Liver (tissue), 8 donors: ENCODE measurements at regions not wholly inside any gene's neighbourhood (a gene's known extent, or its start where the extent isn't known, plus 50 kb on each side); places are given as distances from the start of the nearest gene placed in this dataset.

ENCODE experiments used
- DNase-seq: peaks from one replicate; pipeline ENCODE4 v3.0.0-alpha.2; 2017; ENCODE audit warnings: low spot score
- H3K27ac ChIP-seq, 2 donors: one replicate each; pipeline ENCODE4 v1.7.0; 2013; ENCODE audit warnings: inconsistent platforms in 2 of 2, low read length in 2 of 2, control low read depth in 1 of 2, low read depth in 1 of 2, mild to moderate bottlenecking in 1 of 2
- H3K27me3 ChIP-seq, 4 donors: one replicate each; pipeline versions ENCODE4 v1.6.1 to v1.7.0; 2013; ENCODE audit warnings: low read length in 3 of 4, inconsistent platforms in 1 of 4, mild to moderate bottlenecking in 1 of 4, moderate library complexity in 1 of 4; ENCODE audit not compliant: control insufficient read depth in 4 of 4, insufficient read depth in 4 of 4
- H3K36me3 ChIP-seq, 4 donors: one replicate each; pipeline versions ENCODE4 v1.6.1 to v1.7.0; 2013; ENCODE audit warnings: low read length in 3 of 4, mild to moderate bottlenecking in 3 of 4, low read depth in 1 of 4, moderate library complexity in 1 of 4; ENCODE audit not compliant: control insufficient read depth in 4 of 4, insufficient read depth in 3 of 4
- H3K4me1 ChIP-seq, 4 donors: one replicate each; pipeline versions ENCODE4 v1.6.1 to v1.7.0; 2013; ENCODE audit warnings: low read length in 3 of 4, mild to moderate bottlenecking in 3 of 4, moderate library complexity in 1 of 4; ENCODE audit not compliant: control insufficient read depth in 4 of 4, insufficient read depth in 4 of 4
- H3K4me3 ChIP-seq, 3 donors: one replicate each; pipeline versions ENCODE4 v1.6.1 to v1.7.0; 2013; ENCODE audit warnings: low read length in 3 of 3, control low read depth in 1 of 3, low read depth in 1 of 3, mild to moderate bottlenecking in 1 of 3
- H3K9ac ChIP-seq, 2 donors: one replicate each; pipeline ENCODE4 v1.7.0; 2013; ENCODE audit warnings: low read length in 2 of 2, mild to moderate bottlenecking in 2 of 2, moderate library complexity in 2 of 2, control low read depth in 1 of 2, low read depth in 1 of 2
- H3K9me3 ChIP-seq, 4 donors: one replicate each; pipeline versions ENCODE4 v1.6.1 to v1.7.0; 2013; ENCODE audit warnings: low read length in 3 of 4; ENCODE audit not compliant: control insufficient read depth in 4 of 4
- ATF3 ChIP-seq: IDR thresholded peaks from 2 replicates; pipeline ENCODE4 v1.6.1; 2016; ENCODE audit warnings: antibody characterized with exemption
- EGR1 ChIP-seq, 2 donors: IDR thresholded peaks; 2 replicates each; pipeline ENCODE4 v1.6.1; 2016 to 2018; ENCODE audit warnings: antibody characterized with exemption in 2 of 2, low read depth in 2 of 2
- FOXA1 ChIP-seq: IDR thresholded peaks from 2 replicates; pipeline ENCODE4 v1.6.1; 2016; ENCODE audit warnings: antibody characterized with exemption
- FOXA2 ChIP-seq: IDR thresholded peaks from 2 replicates; pipeline ENCODE4 v1.6.1; 2016; ENCODE audit warnings: antibody characterized with exemption
- GABPA ChIP-seq, 2 donors: IDR thresholded peaks in 1 of 2; conservative IDR thresholded peaks in 1 of 2; 2 replicates each; pipeline ENCODE4 v1.6.1; 2016; ENCODE audit warnings: antibody characterized with exemption in 2 of 2, mild to moderate bottlenecking in 1 of 2, moderate library complexity in 1 of 2
- HNF4A ChIP-seq, 2 donors: conservative IDR thresholded peaks; 2 replicates each; pipeline ENCODE4 v1.6.1; 2016; ENCODE audit warnings: antibody characterized with exemption in 2 of 2, mild to moderate bottlenecking in 2 of 2
- HNF4G ChIP-seq: IDR thresholded peaks from 2 replicates; pipeline ENCODE4 v1.6.1; 2016; ENCODE audit warnings: antibody characterized with exemption
- JUND ChIP-seq, 2 donors: IDR thresholded peaks; 2 replicates each; pipeline ENCODE4 v1.6.1; 2016; ENCODE audit warnings: antibody characterized with exemption in 2 of 2
- NR2F2 ChIP-seq: IDR thresholded peaks from 2 replicates; pipeline ENCODE4 v1.6.1; 2016; ENCODE audit warnings: antibody characterized with exemption
- RAD21 ChIP-seq, 2 donors: IDR thresholded peaks; 2 replicates each; pipeline ENCODE4 v1.6.1; 2016; ENCODE audit warnings: antibody characterized with exemption in 2 of 2, mild to moderate bottlenecking in 2 of 2
- REST ChIP-seq: IDR thresholded peaks from 2 replicates; pipeline ENCODE4 v1.6.1; 2016; ENCODE audit warnings: antibody characterized with exemption, mild to moderate bottlenecking
- RXRA ChIP-seq, 2 donors: IDR thresholded peaks; 2 replicates each; pipeline ENCODE4 v1.6.1; 2017 to 2018; ENCODE audit warnings: antibody characterized with exemption in 2 of 2, mild to moderate bottlenecking in 1 of 2
- SP1 ChIP-seq: IDR thresholded peaks from 2 replicates; pipeline ENCODE4 v1.6.1; 2018; ENCODE audit warnings: antibody characterized with exemption, mild to moderate bottlenecking
- TAF1 ChIP-seq: conservative IDR thresholded peaks from 2 replicates; pipeline ENCODE4 v1.6.1; 2016; ENCODE audit warnings: antibody characterized with exemption, mild to moderate bottlenecking
- YY1 ChIP-seq: IDR thresholded peaks from 2 replicates; pipeline ENCODE4 v1.6.1; 2016; ENCODE audit warnings: antibody characterized with exemption, mild to moderate bottlenecking
- ZBTB33 ChIP-seq: IDR thresholded peaks from 2 replicates; pipeline ENCODE4 v1.6.1; 2016; ENCODE audit warnings: antibody characterized with exemption
- WGBS: extraction: QIAGEN DNeasy Blood & Tissue Kit; methylation state at CpG from one replicate; pipeline ENCODE4 v1.1.7; 2013; 5-methylcytosine and 5-hydroxymethylcytosine counted together
- TF ChIP-seq, protein P1 (sequence below): IDR thresholded peaks from 2 replicates; pipeline ENCODE4 v1.6.1; 2016; ENCODE audit warnings: antibody characterized with exemption
- TF ChIP-seq, protein P2 (sequence below): fragments of 150-350 bp; IDR thresholded peaks from 2 replicates; pipeline ENCODE4 v1.5.1; 2017; ENCODE audit warnings: improper control_type of control experiment, low read depth, low read length; ENCODE audit not compliant: missing input control
- donor health status: healthy.
- donor health status: healthy.
- donor health status: healthy.
- donor health status: healthy.
- donor health status: healthy.

GRCh38 chr6:159483259-159483658, 209.8 kb downstream of the SOD2 start:
- DNase-seq = no peak
- Histone ChIP-seq H3K4me1 (no peaks in the 10 kb centered on the region), H3K27me3 (peaks cover 0 to 3% (median 0%) of the 10 kb centered on the region in 4 donors), H3K9ac (no peak overlapping the region), H3K36me3 (no peaks in the 10 kb centered on the region), H3K4me3 (no peak overlapping the region), H3K9me3 (no peaks in the 10 kb centered on the region), H3K27ac (no peak overlapping the region)
- WGBS = 73% methylated on average over 3 of the region's 3 CpGs
- no peak for TF ChIP-seq FOXA1
- TF ChIP-seq ATF3 = no peak
- no peak for TF ChIP-seq RAD21 (IDR thresholded peaks at IDR 0.05)
- TF ChIP-seq, protein P1, sequence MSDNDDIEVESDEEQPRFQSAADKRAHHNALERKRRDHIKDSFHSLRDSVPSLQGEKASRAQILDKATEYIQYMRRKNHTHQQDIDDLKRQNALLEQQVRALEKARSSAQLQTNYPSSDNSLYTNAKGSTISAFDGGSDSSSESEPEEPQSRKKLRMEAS = no peak
- no peak for TF ChIP-seq RXRA (IDR thresholded peaks at IDR 0.05)
- TF ChIP-seq FOXA2 = no peak
- TF ChIP-seq EGR1 (IDR thresholded peaks at IDR 0.05; ENCODE audit: low read depth in 2 of 2) = no peak
- TF ChIP-seq ZBTB33 = no peak
- TF ChIP-seq YY1 = no peak

GRCh38 chr6:159481897-159482296, 211.1 kb downstream of the SOD2 start:
- WGBS = 92% methylated on average over 1 of the region's 1 CpG

More at GRCh38 chr6:159481897-159482296, 211.1 kb downstream of the SOD2 start:
- no peak for DNase-seq
- Histone ChIP-seq H3K9me3 (no peaks in the 10 kb centered on the region), H3K27me3 (peaks cover 0 to 3% (median 0%) of the 10 kb centered on the region in 4 donors), H3K9ac (no peak overlapping the region), H3K36me3 (no peaks in the 10 kb centered on the region), H3K4me1 (no peaks in the 10 kb centered on the region), H3K27ac (no peak overlapping the region), H3K4me3 (no peak overlapping the region)
- no peak for TF ChIP-seq FOXA2
- no peak for TF ChIP-seq YY1
- no peak for TF ChIP-seq RXRA (IDR thresholded peaks at IDR 0.05)
- no peak for TF ChIP-seq SP1
- TF ChIP-seq, protein P2, sequence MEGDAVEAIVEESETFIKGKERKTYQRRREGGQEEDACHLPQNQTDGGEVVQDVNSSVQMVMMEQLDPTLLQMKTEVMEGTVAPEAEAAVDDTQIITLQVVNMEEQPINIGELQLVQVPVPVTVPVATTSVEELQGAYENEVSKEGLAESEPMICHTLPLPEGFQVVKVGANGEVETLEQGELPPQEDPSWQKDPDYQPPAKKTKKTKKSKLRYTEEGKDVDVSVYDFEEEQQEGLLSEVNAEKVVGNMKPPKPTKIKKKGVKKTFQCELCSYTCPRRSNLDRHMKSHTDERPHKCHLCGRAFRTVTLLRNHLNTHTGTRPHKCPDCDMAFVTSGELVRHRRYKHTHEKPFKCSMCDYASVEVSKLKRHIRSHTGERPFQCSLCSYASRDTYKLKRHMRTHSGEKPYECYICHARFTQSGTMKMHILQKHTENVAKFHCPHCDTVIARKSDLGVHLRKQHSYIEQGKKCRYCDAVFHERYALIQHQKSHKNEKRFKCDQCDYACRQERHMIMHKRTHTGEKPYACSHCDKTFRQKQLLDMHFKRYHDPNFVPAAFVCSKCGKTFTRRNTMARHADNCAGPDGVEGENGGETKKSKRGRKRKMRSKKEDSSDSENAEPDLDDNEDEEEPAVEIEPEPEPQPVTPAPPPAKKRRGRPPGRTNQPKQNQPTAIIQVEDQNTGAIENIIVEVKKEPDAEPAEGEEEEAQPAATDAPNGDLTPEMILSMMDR = no peak
- TF ChIP-seq HNF4A (conservative IDR thresholded peaks at IDR 0.05) = no peak
- no peak for TF ChIP-seq GABPA (IDR thresholded peaks at IDR 0.05 in 1 of 2, conservative IDR thresholded peaks at IDR 0.05 in 1 of 2)
- TF ChIP-seq, protein P1 = no peak
- TF ChIP-seq EGR1 (IDR thresholded peaks at IDR 0.05; ENCODE audit: low read depth in 2 of 2) = no peak
- TF ChIP-seq REST = no peak
- no peak for TF ChIP-seq FOXA1
- no peak for TF ChIP-seq ATF3
- no peak for TF ChIP-seq JUND (IDR thresholded peaks at IDR 0.05)
- TF ChIP-seq RAD21 (IDR thresholded peaks at IDR 0.05) = no peak
- no peak for TF ChIP-seq HNF4G
- no peak for TF ChIP-seq NR2F2
- no peak for TF ChIP-seq ZBTB33
- no peak for TF ChIP-seq TAF1
